Uterus (tissue), 3 donors: ENCODE measurements at regions not wholly inside any gene's neighbourhood (a gene's known extent, or its start where the extent isn't known, plus 50 kb on each side); places are given as distances from the start of the nearest gene placed in this dataset.

ENCODE experiments used
- DNase-seq, 2 donors: peaks; one replicate each; pipeline ENCODE4 v3.0.0-alpha.2; 2019 to 2020
- H3K27ac ChIP-seq, 2 donors: fragments of 200-600 bp; sonication (generic); 1 replicate in 1 of 2; 2 replicates in 1 of 2; pipeline ENCODE4 v1.5.1; 2016 to 2018
- H3K27me3 ChIP-seq, 2 donors: fragments of 200-600 bp; sonication (generic); one replicate each; pipeline ENCODE4 v1.5.1; 2018 to 2019; ENCODE audit warnings: control low read depth in 1 of 2
- H3K36me3 ChIP-seq, 2 donors: fragments of 200-600 bp; sonication (generic); one replicate each; pipeline ENCODE4 v1.5.1; 2019; ENCODE audit warnings: control low read depth in 1 of 2
- H3K4me1 ChIP-seq, 2 donors: fragments of 200-600 bp; sonication (generic); one replicate each; pipeline ENCODE4 v1.5.1; 2018 to 2019; ENCODE audit warnings: control low read depth in 1 of 2
- H3K4me3 ChIP-seq, 2 donors: fragments of 200-600 bp; sonication (generic); 1 replicate in 1 of 2; 2 replicates in 1 of 2; pipeline ENCODE4 v1.5.1; 2018 to 2019; ENCODE audit warnings: mild to moderate bottlenecking in 1 of 2
- H3K9me3 ChIP-seq, 2 donors: fragments of 200-600 bp; sonication (generic); one replicate each; pipeline ENCODE4 v1.5.1; 2019; ENCODE audit warnings: control low read depth in 1 of 2
- POLR2A ChIP-seq, 2 donors: fragments of 450-650 bp; IDR thresholded peaks; one replicate each; pipeline ENCODE4 v1.6.1; 2016; ENCODE audit warnings: antibody characterized with exemption in 2 of 2, mild to moderate bottlenecking in 1 of 2, moderate library complexity in 1 of 2
- intact Hi-C: fragments of 100-400 bp; cut with DNase I; formaldehyde crosslinking; loops from one replicate; pipeline ENCODE4 v1.15.1; 2023; ENCODE audit warnings: low total_unique reads
- TF ChIP-seq, protein P1 (sequence below), 4 experiments: fragments of 200-600 bp in 2 of 4; fragments of 450-650 bp in 2 of 4; sonication (generic) in 2 of 4; IDR thresholded peaks; one replicate each; pipeline ENCODE4 v1.5.1; 2016 to 2019; ENCODE audit warnings: antibody characterized with exemption in 4 of 4, mild to moderate bottlenecking in 2 of 4, moderate library complexity in 1 of 4
- donor health status: DM: yes; HTN: yes; CAD: no.

DNA sequence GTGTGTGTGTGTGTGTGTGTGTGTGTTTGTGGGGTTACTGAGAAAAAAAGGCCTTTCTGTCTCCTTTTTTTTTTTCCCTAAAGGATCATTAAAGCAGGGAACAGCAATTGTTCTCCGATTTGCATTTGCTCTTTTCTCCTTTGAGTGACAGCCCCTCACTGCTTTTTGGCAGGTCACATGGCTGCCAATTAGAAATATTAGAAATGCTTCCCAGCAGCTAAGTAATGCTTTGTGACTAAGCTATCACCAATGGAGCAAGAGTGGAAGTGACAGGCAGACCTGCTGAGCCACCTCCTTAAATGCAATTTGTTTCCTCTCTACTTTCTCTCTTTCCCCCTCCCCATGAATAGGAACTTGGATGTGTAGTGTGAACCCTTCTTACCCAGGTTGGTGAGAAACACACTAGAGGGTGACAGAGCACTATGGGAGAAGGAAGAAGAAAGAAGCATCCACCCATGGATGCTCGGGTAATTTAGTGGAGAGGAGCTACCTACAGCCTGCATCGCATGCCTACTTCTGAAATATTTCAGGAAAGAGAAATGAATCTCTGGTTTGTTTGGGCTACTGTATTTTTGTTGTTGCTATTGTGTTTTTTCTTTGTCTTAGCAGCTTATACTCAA lies 165.2 kb upstream of the PDZRN3 start:
- H3K27me3 ChIP-seq, result no peaks in the 10 kb centered on the region
- intact Hi-C loops, result no loop called here
- no peaks in the 10 kb centered on the region for H3K36me3 ChIP-seq
- TF ChIP-seq, protein P1, sequence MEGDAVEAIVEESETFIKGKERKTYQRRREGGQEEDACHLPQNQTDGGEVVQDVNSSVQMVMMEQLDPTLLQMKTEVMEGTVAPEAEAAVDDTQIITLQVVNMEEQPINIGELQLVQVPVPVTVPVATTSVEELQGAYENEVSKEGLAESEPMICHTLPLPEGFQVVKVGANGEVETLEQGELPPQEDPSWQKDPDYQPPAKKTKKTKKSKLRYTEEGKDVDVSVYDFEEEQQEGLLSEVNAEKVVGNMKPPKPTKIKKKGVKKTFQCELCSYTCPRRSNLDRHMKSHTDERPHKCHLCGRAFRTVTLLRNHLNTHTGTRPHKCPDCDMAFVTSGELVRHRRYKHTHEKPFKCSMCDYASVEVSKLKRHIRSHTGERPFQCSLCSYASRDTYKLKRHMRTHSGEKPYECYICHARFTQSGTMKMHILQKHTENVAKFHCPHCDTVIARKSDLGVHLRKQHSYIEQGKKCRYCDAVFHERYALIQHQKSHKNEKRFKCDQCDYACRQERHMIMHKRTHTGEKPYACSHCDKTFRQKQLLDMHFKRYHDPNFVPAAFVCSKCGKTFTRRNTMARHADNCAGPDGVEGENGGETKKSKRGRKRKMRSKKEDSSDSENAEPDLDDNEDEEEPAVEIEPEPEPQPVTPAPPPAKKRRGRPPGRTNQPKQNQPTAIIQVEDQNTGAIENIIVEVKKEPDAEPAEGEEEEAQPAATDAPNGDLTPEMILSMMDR (IDR thresholded peaks at IDR 0.05), result no peak
- TF ChIP-seq POLR2A (IDR thresholded peaks at IDR 0.05), result no peak
- no peak for DNase-seq
- H3K9me3 ChIP-seq, result no peaks in the 10 kb centered on the region
- H3K4me3 ChIP-seq, result no peak overlapping the region
- no peaks in the 10 kb centered on the region for H3K4me1 ChIP-seq
- H3K27ac ChIP-seq, result no peak overlapping the region

DNA sequence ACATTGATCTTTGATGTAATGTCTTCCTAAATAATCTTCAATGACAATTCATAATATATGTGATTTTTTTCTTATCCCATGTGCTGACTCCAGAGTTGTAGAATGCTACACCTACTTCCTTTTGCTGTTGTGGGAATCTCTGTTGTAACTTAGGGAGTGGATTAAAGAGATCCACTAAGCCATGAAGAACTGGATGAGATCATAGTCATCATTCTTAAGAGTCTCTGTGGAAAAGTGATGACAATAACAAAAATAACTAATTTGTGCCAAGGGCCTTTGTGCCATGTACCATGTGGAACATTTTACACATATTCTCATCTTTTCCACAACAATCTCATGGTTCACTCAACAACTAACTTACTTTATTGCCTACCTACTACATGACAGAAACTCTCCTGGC lies 162.9 kb upstream of the PDZRN3 start:
- H3K27ac ChIP-seq, result no peak overlapping the region
- no peak for DNase-seq
- TF ChIP-seq, protein P1 (IDR thresholded peaks at IDR 0.05), result no peak
- TF ChIP-seq POLR2A (IDR thresholded peaks at IDR 0.05), result no peak
- no peak overlapping the region for H3K4me3 ChIP-seq
- no peaks in the 10 kb centered on the region for H3K4me1 ChIP-seq
- H3K36me3 ChIP-seq, result no peaks in the 10 kb centered on the region
- no peaks in the 10 kb centered on the region for H3K27me3 ChIP-seq
- intact Hi-C loops, result no loop called here
- no peaks in the 10 kb centered on the region for H3K9me3 ChIP-seq

DNA sequence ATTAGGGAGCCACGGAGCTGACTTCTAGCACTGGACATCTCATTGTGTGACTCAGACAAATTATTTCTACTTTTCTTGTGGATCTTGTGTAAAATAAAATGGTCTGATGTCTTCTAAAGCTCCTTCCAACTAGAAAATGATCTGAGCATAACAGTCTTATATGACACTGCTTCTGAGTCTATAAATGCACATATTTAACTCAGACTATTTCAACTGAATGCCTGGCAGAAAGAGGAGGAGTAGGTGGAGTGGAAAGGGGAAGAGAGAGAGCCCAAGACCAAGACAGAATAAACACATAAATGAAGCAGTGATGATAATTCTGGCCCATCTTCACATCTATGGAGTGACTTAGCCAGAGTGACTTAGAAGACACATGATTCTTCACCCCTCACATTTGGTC lies 162.3 kb upstream of the PDZRN3 start:
- H3K27ac ChIP-seq, result peak overlapping the region; percentile 37 to 77

DNA sequence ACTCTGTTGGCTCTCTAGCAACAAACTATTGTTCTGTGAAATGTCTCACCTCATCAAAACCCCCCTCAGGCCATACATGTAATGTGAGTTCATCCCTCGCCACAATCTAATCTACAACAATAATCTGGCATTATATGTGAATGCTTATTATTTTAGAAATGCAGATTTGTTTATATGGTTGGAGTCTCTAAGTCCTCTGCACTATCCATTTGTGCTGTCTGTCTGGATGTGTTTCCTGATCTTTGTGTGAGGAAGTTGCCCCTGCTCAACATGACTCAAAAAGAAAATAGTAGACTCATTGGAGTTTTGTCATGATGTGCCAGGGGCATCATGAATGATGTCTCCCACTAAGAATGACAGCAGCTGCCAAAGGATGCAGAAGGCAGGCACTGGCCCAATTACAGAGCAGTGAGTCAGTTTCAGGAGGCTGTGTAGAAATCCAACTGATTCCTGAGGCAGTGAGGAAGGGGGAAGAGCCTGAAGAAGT lies 161.6 kb upstream of the PDZRN3 start:
- H3K27me3 ChIP-seq, result no peaks in the 10 kb centered on the region
- DNase-seq, result peak; percentile 51 to 65
- no peak for TF ChIP-seq POLR2A (IDR thresholded peaks at IDR 0.05)
- TF ChIP-seq, protein P1 (IDR thresholded peaks at IDR 0.05), result no peak
- H3K4me1 ChIP-seq, result no peaks in the 10 kb centered on the region
- H3K4me3 ChIP-seq, result no peak overlapping the region
- H3K36me3 ChIP-seq, result no peaks in the 10 kb centered on the region
- intact Hi-C loops, result no loop called here
- no peaks in the 10 kb centered on the region for H3K9me3 ChIP-seq
- H3K27ac ChIP-seq, result peak overlapping the region; percentile 47 to 77

More for the DNA sequence above, 162.3 kb upstream of the PDZRN3 start:
- no peak for TF ChIP-seq POLR2A (IDR thresholded peaks at IDR 0.05)
- TF ChIP-seq, protein P1 (IDR thresholded peaks at IDR 0.05), result no peak
- Histone ChIP-seq H3K4me3 (no peak overlapping the region), H3K27me3 (no peaks in the 10 kb centered on the region), H3K9me3 (no peaks in the 10 kb centered on the region), H3K4me1 (no peaks in the 10 kb centered on the region), H3K36me3 (no peaks in the 10 kb centered on the region)
- no peak for DNase-seq
- intact Hi-C loops, result no loop called here

DNA sequence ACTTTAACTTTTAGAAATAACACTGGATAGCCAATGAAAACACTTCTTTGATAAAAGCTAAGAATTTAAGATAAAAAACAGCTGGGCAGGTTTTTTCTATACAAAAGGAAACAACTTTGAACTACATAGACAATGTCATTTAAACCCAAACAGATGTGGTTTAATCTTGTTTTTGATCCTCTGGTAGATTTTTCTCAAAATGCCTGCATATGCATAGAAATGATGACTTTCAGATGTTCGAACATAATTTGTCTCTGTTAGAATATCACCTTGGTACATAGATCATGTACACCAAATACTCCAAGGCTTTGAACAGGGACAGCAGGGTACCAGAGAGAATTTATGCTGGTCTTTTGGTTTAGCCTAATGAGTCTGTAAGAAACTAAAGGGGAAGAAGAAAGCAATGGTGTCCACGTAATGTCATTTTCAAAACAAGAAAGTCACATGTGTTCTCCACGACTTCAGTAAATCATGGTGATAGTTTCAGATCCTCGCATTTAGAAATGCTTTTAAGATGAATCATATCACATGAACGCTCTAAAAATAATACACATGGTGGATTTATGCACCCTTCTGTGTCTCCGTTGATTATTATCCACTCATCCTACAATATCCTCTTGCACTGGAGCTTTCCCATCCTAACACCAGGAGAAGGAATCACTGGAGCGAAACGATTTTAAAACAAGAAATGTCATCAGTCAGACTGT lies 160.1 kb upstream of the PDZRN3 start:
- no peak for DNase-seq
- no peaks in the 10 kb centered on the region for H3K4me1 ChIP-seq
- intact Hi-C loops, result no loop called here
- H3K4me3 ChIP-seq, result no peak overlapping the region
- H3K27me3 ChIP-seq, result no peaks in the 10 kb centered on the region
- no peak for TF ChIP-seq POLR2A (IDR thresholded peaks at IDR 0.05)
- TF ChIP-seq, protein P1 (IDR thresholded peaks at IDR 0.05), result no peak
- no peaks in the 10 kb centered on the region for H3K36me3 ChIP-seq
- no peaks in the 10 kb centered on the region for H3K9me3 ChIP-seq
- H3K27ac ChIP-seq, result peak overlapping the region; percentile 61 to 77
